AG04449 (cell line): ENCODE measurements at regions not wholly inside any gene's neighbourhood (a gene's known extent, or its start where the extent isn't known, plus 50 kb on each side); places are given as distances from the start of the nearest gene placed in this dataset.
"Not testable (repeated sequence)": the region's sequence is repeated elsewhere in the genome, so short reads cannot be mapped to it uniquely, and the experiment has no call there.

Experiments used
- CTCF ChIA-PET: fragments of 350-600 bp; formaldehyde crosslinking; extraction: SDS; loops from one replicate; lab custom pipeline; 2021; ENCODE audit warnings: antibody characterized with exemption; lab: Yijun Ruan, JAX
- POLR2A ChIA-PET: fragments of 400-600, 350-600 bp; formaldehyde crosslinking; extraction: SDS; loops from one replicate; lab custom pipeline; 2020; ENCODE audit warnings: antibody characterized with exemption, inconsistent platforms; lab: Yijun Ruan, JAX
- DNase-seq: peaks from one replicate; pipeline ENCODE4 v3.0.0-alpha.2; 2010; ENCODE audit warnings: low read depth, low spot score
- H3K4me3 ChIP-seq: 2 replicates; pipeline ENCODE4 v1.5.1; 2011; ENCODE audit warnings: low read depth, mild to moderate bottlenecking, control low read depth, low read length
- TF ChIP-seq, protein P1 (sequence below): IDR thresholded peaks from one replicate; pipeline ENCODE4 v1.5.1; 2011; ENCODE audit warnings: mild to moderate bottlenecking, moderate library complexity, low read length, control low read depth, inconsistent platforms; ENCODE audit not compliant: insufficient read depth; ENCODE audit errors: missing control alignments

DNA sequence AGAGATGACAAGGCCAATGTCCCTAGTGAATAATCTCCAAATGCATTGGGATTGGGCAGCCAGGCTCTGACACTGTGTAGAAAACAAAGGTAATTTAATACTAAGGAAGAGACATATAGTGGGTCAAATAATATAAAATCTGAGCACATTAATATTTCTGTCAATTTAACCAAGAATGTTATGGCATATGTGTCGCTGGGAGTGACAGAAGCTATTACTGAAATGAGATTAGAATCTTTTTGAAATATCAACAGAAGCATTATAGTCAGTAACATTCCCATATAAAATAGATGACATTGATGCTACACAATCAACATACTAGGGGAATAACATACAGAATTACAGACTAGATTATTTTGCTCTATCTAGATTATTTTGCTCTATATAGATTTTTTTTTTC lies 114.0 kb downstream of the BLID start:
- CTCF ChIA-PET = no interaction called here

DNA sequence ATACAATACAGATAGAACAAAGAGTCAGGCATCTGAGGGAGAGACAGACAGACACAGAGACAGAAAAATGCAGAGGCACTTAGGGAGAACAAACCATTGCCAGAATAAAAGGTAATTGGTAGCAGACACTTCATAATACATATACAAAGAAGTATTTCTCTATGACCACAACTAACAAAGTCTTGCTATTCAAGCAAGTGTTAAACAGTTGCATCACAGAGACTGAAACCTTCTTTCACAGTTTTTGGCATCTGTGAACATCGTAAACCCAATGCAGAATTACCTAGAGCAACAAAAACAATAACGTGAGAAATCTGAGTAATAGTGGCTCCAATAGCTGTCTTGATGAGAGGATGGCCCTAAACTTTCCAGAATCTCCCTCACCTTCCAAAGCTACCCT lies 116.4 kb downstream of the BLID start:
- TF ChIP-seq, protein P1, sequence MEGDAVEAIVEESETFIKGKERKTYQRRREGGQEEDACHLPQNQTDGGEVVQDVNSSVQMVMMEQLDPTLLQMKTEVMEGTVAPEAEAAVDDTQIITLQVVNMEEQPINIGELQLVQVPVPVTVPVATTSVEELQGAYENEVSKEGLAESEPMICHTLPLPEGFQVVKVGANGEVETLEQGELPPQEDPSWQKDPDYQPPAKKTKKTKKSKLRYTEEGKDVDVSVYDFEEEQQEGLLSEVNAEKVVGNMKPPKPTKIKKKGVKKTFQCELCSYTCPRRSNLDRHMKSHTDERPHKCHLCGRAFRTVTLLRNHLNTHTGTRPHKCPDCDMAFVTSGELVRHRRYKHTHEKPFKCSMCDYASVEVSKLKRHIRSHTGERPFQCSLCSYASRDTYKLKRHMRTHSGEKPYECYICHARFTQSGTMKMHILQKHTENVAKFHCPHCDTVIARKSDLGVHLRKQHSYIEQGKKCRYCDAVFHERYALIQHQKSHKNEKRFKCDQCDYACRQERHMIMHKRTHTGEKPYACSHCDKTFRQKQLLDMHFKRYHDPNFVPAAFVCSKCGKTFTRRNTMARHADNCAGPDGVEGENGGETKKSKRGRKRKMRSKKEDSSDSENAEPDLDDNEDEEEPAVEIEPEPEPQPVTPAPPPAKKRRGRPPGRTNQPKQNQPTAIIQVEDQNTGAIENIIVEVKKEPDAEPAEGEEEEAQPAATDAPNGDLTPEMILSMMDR = no peak
- DNase-seq = no peak
- CTCF ChIA-PET = no interaction called here

More for the DNA sequence above, 114.0 kb downstream of the BLID start:
- DNase-seq = no peak
- TF ChIP-seq, protein P1 = no peak
- H3K4me3 ChIP-seq = no peak overlapping the region
- POLR2A ChIA-PET = no interaction called here

DNA sequence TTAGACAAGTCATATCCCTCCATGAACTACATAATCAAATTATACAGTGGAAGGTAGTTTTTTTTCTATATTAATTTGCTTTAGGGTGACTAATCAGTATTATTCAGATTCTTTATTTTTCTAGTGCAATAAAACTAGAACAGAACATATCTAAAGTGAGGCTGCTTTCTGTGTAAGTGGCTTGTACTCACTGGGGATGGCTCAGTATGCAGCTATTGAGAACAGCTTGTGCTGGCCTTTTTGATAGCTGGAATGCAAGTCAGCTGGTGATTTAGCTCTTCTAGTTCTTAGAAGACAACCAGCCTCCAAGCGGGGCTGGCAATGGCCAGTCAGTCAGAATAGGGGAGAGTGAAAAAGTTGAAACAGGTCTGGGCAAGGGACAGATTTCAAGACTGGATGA lies 119.4 kb downstream of the BLID start:
- TF ChIP-seq, protein P1 = no peak
- ChIA-PET POLR2A (interaction anchor here (0.6 kb wide), 1 partner anchor 49 kb away, joined by 3 read pairs; no protein-coding TSS in a partner anchor), CTCF (interaction anchor here (0.9 to 1.1 kb wide), 3 partner anchors 9 to 342 kb away, joined by 3 to 4 read pairs (median 3); no protein-coding TSS in a partner anchor)
- H3K4me3 ChIP-seq = no peak overlapping the region
- no peak for DNase-seq

More for the DNA sequence above, 116.4 kb downstream of the BLID start:
- POLR2A ChIA-PET = no interaction called here
- H3K4me3 ChIP-seq = no peak overlapping the region

DNA sequence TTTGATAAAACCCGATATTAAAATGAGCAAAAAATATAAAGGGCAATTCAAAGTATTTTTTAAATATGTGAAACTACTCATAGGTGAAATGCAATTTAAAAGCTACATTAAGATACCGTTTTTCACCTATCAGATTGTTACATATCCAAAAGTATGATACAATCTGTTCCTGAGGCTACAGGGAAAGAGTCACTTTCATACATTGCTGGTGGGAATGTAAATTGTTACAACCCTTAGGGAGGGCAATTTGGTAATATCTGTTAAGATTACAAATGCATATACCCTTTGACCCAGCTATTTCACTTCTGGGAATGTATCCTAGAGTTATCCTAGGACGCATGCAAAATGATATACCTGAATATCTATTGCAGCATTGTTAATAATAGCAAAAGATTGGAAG lies 132.1 kb downstream of the BLID start:
- TF ChIP-seq, protein P1 = no peak
- CTCF ChIA-PET = interaction anchor here (0.8 to 2.2 kb wide), 2 partner anchors 10 to 329 kb away, joined by 3 to 5 read pairs; no protein-coding TSS in a partner anchor

DNA sequence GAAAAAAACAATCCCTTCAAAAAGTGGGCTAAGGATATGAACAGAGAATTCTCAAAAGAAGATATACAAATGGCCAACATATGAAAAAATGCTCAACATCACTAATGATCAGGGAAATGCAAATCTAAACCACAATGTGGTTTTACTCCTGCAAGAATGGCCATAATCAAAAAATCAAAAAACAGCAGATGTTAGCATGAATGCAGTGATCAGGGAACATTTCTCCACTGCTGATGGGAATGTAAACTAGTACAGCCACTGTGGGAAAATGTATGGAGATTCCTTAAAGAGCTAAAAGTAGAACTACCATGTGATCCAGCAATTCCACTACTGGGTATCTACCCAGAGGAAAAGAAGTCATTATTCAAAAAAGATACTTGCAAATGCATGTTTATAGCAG lies 138.1 kb downstream of the BLID start:
- H3K4me3 ChIP-seq, DNase-seq, POLR2A ChIA-PET, CTCF ChIA-PET: not testable (repeated sequence)

More for the DNA sequence above, 132.1 kb downstream of the BLID start:
- H3K4me3 ChIP-seq = no peak overlapping the region
- POLR2A ChIA-PET = no interaction called here
- no peak for DNase-seq

DNA sequence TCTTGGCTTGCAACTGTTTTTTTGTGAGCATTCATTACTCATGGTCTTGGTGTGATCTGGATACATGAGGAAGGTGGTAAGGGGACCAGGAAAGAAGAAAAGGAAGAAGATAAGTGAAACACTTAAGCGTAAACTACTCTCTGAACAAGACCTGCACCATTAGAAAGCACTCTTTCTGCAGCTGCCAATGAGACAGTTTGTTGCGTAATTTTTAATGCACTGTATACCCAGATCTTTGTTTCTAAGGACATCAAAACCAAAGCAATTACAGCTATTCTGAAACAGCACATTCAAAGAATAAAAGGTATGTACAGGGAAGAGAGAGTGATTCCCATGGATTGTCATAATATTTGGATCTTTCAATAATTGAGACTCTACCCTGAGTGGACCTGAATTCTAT lies 147.4 kb downstream of the BLID start:
- ChIA-PET CTCF (interaction anchor here (0.9 kb wide), 1 partner anchor 11 kb away, joined by 3 read pairs; no protein-coding TSS in a partner anchor), POLR2A (no interaction called here)
- H3K4me3 ChIP-seq = no peak overlapping the region
- no peak for DNase-seq
- TF ChIP-seq, protein P1 = no peak

DNA sequence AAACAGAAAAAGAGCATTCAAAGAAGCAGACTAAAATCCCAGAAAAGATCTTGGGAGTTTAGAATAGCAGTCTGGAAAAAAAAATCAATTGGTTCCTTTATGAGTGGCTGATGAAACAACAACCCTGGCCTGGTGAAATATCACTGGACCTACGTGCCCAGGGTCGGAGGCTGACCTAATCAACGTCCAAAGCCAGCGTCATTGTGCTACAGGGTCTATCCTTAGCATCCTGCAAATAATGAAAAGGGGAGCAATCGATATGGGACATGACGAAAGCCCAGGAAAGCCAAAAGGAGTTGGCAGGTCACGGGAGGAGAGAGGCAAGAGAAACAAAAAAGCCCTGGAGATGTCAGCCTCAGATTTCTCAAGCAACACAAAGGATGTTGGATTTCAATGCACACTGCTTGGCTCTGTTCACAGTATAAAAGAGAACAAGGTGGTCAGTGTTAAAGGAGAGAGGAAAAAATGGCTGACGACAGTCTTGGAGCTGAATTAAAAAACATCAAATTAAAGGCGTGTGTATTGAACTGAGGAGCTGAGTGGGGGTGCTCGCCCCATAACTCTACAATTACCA lies 148.8 kb downstream of the BLID start:
- no peak overlapping the region for H3K4me3 ChIP-seq
- no peak for DNase-seq
- TF ChIP-seq, protein P1 = no peak
- ChIA-PET POLR2A (no interaction called here), CTCF (no interaction called here)
